ENCODE measurements at regions not wholly inside any gene's neighbourhood (a gene's known extent, or its start where the extent isn't known, plus 50 kb on each side); places are given as distances from the start of the nearest gene placed in this dataset.

- DNase-seq, result no peak
These were observed 234.4 kb upstream of the TBL1XR1 start for GRCh38 chr3:177431525-177432176.

GRCh38 chr3:177435301-177435700 is 238.0 kb upstream of the TBL1XR1 start:
- DNase-seq, result no peak

GRCh38 chr3:177437513-177438337 is 240.4 kb upstream of the TBL1XR1 start:
- no peak for DNase-seq

- no peak for DNase-seq
These were observed 241.4 kb upstream of the TBL1XR1 start for GRCh38 chr3:177438596-177439220.

- peak; percentile 26 for DNase-seq
These were observed 242.5 kb upstream of the TBL1XR1 start for GRCh38 chr3:177439694-177440269.

GRCh38 chr3:177440456-177441104 is 243.3 kb upstream of the TBL1XR1 start:
- no peak for DNase-seq

- no peak for DNase-seq
These were observed 244.1 kb upstream of the TBL1XR1 start for GRCh38 chr3:177441276-177441812.

GRCh38 chr3:177441813-177442646 is 244.7 kb upstream of the TBL1XR1 start:
- peak; percentile 30 for DNase-seq

GRCh38 chr3:177443469-177443868 is 246.2 kb upstream of the TBL1XR1 start:
- no peak for DNase-seq

- DNase-seq, result no peak
These were observed 247.4 kb upstream of the TBL1XR1 start for GRCh38 chr3:177444696-177445095.

GRCh38 chr3:177445549-177445948 is 248.3 kb upstream of the TBL1XR1 start:
- DNase-seq, result no peak

GRCh38 chr3:177446165-177446601 is 248.9 kb upstream of the TBL1XR1 start:
- DNase-seq, result no peak

- DNase-seq, result no peak
These were observed 250.7 kb upstream of the TBL1XR1 start for GRCh38 chr3:177447938-177448337.

GRCh38 chr3:177448987-177449359 is 251.7 kb upstream of the TBL1XR1 start:
- no peak for DNase-seq

GRCh38 chr3:177449360-177450006 is 252.2 kb upstream of the TBL1XR1 start:
- no peak for DNase-seq

GRCh38 chr3:177451301-177451750 is 254.0 kb upstream of the TBL1XR1 start:
- DNase-seq, result no peak

- DNase-seq, result peak; percentile 90
These were observed 254.9 kb upstream of the TBL1XR1 start for GRCh38 chr3:177451864-177452830.

GRCh38 chr3:177452831-177453450 is 255.7 kb upstream of the TBL1XR1 start:
- DNase-seq, result no peak

GRCh38 chr3:177453451-177453844 is 256.2 kb upstream of the TBL1XR1 start:
- no peak for DNase-seq
